ENCODE measurements at regions not wholly inside any gene's neighbourhood (a gene's known extent, or its start where the extent isn't known, plus 50 kb on each side); places are given as distances from the start of the nearest gene placed in this dataset.

- Histone ChIP-seq H3F3A (ENCODE audit: low read length, unreplicated experiment) (no peaks in the 10 kb centered on the region), H3K36me3 (ENCODE audit: low read depth, low read length) (no peaks in the 10 kb centered on the region), H3K79me2 (ENCODE audit: low read length) (no peaks in the 10 kb centered on the region), H3K9ac (ENCODE audit: low read length) (no peak overlapping the region), H4K20me1 (ENCODE audit: low read length) (no peaks in the 10 kb centered on the region), H3K27me3 (ENCODE audit: low read length) (peaks cover 12% of the 10 kb centered on the region), H3K27ac (ENCODE audit: low read length) (no peak overlapping the region), H2AFZ (ENCODE audit: low read length) (no peak overlapping the region), H3K9me3 (ENCODE audit: low read length) (no peaks in the 10 kb centered on the region), H3K4me1 (ENCODE audit: insufficient read depth, low read length) (no peaks in the 10 kb centered on the region), H3K4me2 (ENCODE audit: low read length) (no peak overlapping the region), H3K9me2 (replicated peaks; ENCODE audit: low read length) (no peaks in the 10 kb centered on the region), H3K4me3 (ENCODE audit: low read length) (no peak overlapping the region)
- no peak for TF ChIP-seq EZH2 (IDR thresholded peaks at IDR 0.05; ENCODE audit: low read length, unreplicated experiment)
- no peak for TF ChIP-seq CTCF (conservative IDR thresholded peaks at IDR 0.05; ENCODE audit: low read depth, low read length)
- ATAC-seq: no peak
- intact Hi-C loops (cut with micrococcal nuclease): no loop called here
- ChIA-PET CTCF (no interaction called here), POLR2A (ENCODE audit: unreplicated experiment) (no interaction called here)
- DNase-seq: no peak
- no TSS peak for BruUV-seq (replicated peaks)
These were observed 150.2 kb downstream of the KLF13 start for GRCh38 chr15:31476866-31477265.

GRCh38 chr15:31477301-31477700, 150.7 kb downstream of the KLF13 start:
- CTCF ChIA-PET: no interaction called here
- H3K9ac ChIP-seq (ENCODE audit: low read length): no peak overlapping the region
- H3K9me3 ChIP-seq (ENCODE audit: low read length): no peaks in the 10 kb centered on the region
- H4K20me1 ChIP-seq (ENCODE audit: low read length): no peaks in the 10 kb centered on the region
- no peak overlapping the region for H3K27ac ChIP-seq (ENCODE audit: low read length)
- POLR2A ChIA-PET (ENCODE audit: unreplicated experiment): no interaction called here
- H3F3A ChIP-seq (ENCODE audit: low read length, unreplicated experiment): no peaks in the 10 kb centered on the region
- no TSS peak for BruUV-seq (replicated peaks)
- intact Hi-C loops (cut with micrococcal nuclease): no loop called here
- DNase-seq (no peak), ATAC-seq (no peak)
- no peak overlapping the region for H3K4me3 ChIP-seq (ENCODE audit: low read length)
- H3K79me2 ChIP-seq (ENCODE audit: low read length): no peaks in the 10 kb centered on the region
- H3K36me3 ChIP-seq (ENCODE audit: low read depth, low read length): no peaks in the 10 kb centered on the region
- H3K9me2 ChIP-seq (replicated peaks; ENCODE audit: low read length): no peaks in the 10 kb centered on the region
- H3K27me3 ChIP-seq (ENCODE audit: low read length): peaks cover 12% of the 10 kb centered on the region; the same call in 1 of the 2 replicates
- no peaks in the 10 kb centered on the region for H3K4me1 ChIP-seq (ENCODE audit: insufficient read depth, low read length)
- H2AFZ ChIP-seq (ENCODE audit: low read length): no peak overlapping the region
- TF ChIP-seq EZH2phosphoT487 (IDR thresholded peaks at IDR 0.05; ENCODE audit: borderline replicate concordance, low read length) (no peak), EZH2 (IDR thresholded peaks at IDR 0.05; ENCODE audit: low read length, unreplicated experiment) (no peak)
- no peak overlapping the region for H3K4me2 ChIP-seq (ENCODE audit: low read length)

- TF ChIP-seq EZH2 (IDR thresholded peaks at IDR 0.05; ENCODE audit: low read length, unreplicated experiment): no peak
- no peak for TF ChIP-seq EZH2phosphoT487 (IDR thresholded peaks at IDR 0.05; ENCODE audit: borderline replicate concordance, low read length)
- TF ChIP-seq CTCF (conservative IDR thresholded peaks at IDR 0.05; ENCODE audit: low read depth, low read length): no peak
- Histone ChIP-seq H3K9me3 (ENCODE audit: low read length) (no peaks in the 10 kb centered on the region), H3K4me2 (ENCODE audit: low read length) (no peak overlapping the region), H3F3A (ENCODE audit: low read length, unreplicated experiment) (no peaks in the 10 kb centered on the region), H3K27me3 (ENCODE audit: low read length) (peaks cover 10% of the 10 kb centered on the region; the same call in 1 of the 2 replicates), H2AFZ (ENCODE audit: low read length) (no peak overlapping the region), H3K4me1 (ENCODE audit: insufficient read depth, low read length) (no peaks in the 10 kb centered on the region), H3K9me2 (replicated peaks; ENCODE audit: low read length) (no peaks in the 10 kb centered on the region), H3K79me2 (ENCODE audit: low read length) (no peaks in the 10 kb centered on the region), H4K20me1 (ENCODE audit: low read length) (no peaks in the 10 kb centered on the region), H3K36me3 (ENCODE audit: low read depth, low read length) (no peaks in the 10 kb centered on the region), H3K9ac (ENCODE audit: low read length) (no peak overlapping the region), H3K27ac (ENCODE audit: low read length) (no peak overlapping the region), H3K4me3 (ENCODE audit: low read length) (no peak overlapping the region)
- no peak for DNase-seq
- no TSS peak for BruUV-seq (replicated peaks)
- POLR2A ChIA-PET (ENCODE audit: unreplicated experiment): interaction anchor here (0.6 kb wide), 1 partner anchor 35 kb away, joined by 3 read pairs; no protein-coding TSS in a partner anchor
- ATAC-seq: no peak
- CTCF ChIA-PET: no interaction called here
- intact Hi-C loops (cut with micrococcal nuclease): no loop called here
These were observed 151.4 kb downstream of the KLF13 start for GRCh38 chr15:31477851-31478701.

All from PC-3 (cell line).